Testis (tissue), 2 donors: ENCODE measurements at regions not wholly inside any gene's neighbourhood (a gene's known extent, or its start where the extent isn't known, plus 50 kb on each side); places are given as distances from the start of the nearest gene placed in this dataset.

Experiments
- POLR2A ChIP-seq: fragments of 450-650 bp; IDR thresholded peaks from one replicate; pipeline ENCODE4 v1.6.1; 2017; ENCODE audit warnings: antibody characterized with exemption, mild to moderate bottlenecking, moderate library complexity
- TF ChIP-seq, protein P1 (sequence below), 3 experiments: fragments of 450-650 bp in 2 of 3; fragments of 200-600 bp in 1 of 3; sonication (generic) in 1 of 3; IDR thresholded peaks; one replicate each; pipeline ENCODE4 v1.5.1; 2016 to 2019; ENCODE audit warnings: antibody characterized with exemption in 3 of 3, mild to moderate bottlenecking in 2 of 3, moderate library complexity in 1 of 3

DNA sequence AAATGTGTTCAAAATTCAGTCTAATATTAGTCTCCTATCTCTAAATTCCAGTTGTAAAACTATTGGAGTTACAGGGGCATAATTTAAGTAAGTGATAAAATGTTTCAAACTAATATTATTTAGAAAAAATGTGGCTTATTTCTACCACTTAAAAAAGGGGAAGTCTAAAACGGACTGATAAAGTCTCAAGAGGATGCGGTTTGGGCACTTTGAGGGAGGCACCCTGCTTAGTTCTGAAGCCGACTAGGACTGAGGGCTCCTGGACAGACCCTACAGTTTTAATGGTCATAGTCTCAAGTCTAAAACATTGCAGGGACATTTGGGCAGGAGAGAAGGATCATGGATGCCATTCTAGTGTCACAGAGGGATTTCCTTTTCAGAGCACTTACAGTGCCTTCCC lies 566.3 kb downstream of the NR2F2 start:
- TF ChIP-seq POLR2A = no peak
- TF ChIP-seq, protein P1, sequence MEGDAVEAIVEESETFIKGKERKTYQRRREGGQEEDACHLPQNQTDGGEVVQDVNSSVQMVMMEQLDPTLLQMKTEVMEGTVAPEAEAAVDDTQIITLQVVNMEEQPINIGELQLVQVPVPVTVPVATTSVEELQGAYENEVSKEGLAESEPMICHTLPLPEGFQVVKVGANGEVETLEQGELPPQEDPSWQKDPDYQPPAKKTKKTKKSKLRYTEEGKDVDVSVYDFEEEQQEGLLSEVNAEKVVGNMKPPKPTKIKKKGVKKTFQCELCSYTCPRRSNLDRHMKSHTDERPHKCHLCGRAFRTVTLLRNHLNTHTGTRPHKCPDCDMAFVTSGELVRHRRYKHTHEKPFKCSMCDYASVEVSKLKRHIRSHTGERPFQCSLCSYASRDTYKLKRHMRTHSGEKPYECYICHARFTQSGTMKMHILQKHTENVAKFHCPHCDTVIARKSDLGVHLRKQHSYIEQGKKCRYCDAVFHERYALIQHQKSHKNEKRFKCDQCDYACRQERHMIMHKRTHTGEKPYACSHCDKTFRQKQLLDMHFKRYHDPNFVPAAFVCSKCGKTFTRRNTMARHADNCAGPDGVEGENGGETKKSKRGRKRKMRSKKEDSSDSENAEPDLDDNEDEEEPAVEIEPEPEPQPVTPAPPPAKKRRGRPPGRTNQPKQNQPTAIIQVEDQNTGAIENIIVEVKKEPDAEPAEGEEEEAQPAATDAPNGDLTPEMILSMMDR (IDR thresholded peaks at IDR 0.05) = no peak
